Erythroblast (primary cell): ENCODE measurements at regions not wholly inside any gene's neighbourhood (a gene's known extent, or its start where the extent isn't known, plus 50 kb on each side); places are given as distances from the start of the nearest gene placed in this dataset.

ENCODE experiments used
- DNase-seq, 2 experiments: peaks; one replicate each; lab custom pipeline; 2025; lab: John Stamatoyannopoulos, UW
- GATA1 ChIP-seq: IDR thresholded peaks from 2 replicates; pipeline ENCODE4 v1.6.1; 2011; ENCODE audit warnings: low read depth, mild to moderate bottlenecking, control low read depth, low read length, moderate library complexity
- POLR2A ChIP-seq: IDR thresholded peaks from 2 replicates; pipeline ENCODE4 v1.6.1; 2011; ENCODE audit warnings: mild to moderate bottlenecking, low read length

DNA sequence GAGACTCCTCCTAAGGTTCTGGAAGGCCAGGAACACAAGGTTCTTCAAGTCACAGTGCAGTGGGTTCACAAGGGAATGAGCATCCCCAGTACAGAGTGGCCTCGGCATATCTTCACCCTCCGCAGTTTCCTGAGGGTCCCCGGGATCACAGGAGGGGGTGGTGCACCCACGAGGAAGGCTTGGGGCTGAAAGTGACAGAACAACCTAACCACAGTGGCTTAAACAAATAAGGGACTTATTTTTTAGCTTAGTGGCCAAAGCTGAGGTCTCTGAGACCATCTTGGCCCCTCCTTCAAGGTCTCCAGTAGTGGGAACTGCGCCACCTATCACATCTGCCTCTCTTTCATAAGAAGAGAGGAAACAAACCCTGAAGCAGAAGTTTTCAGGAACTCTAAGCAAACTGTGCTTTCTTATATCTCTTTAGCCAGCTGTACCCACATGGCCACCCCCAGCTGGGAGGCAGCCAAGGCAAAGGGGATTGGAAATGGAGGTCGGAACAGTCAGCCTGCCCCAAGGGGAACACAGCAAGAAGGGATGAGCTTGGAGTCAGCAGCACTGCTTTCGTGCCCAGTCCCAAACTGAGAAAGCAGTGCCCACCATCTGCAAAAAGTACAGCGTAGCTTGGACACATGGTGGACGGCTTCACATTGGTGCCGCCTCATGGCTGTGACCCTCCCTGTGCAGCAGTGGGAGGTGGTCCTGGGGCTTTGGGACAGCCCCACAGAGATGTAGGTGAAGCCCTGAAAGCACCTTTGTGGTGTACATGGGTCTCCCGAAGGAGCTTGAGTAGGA is 260.0 kb upstream of the ID2 start:
- no peak for DNase-seq
- TF ChIP-seq POLR2A (no peak), GATA1 (no peak)

DNA sequence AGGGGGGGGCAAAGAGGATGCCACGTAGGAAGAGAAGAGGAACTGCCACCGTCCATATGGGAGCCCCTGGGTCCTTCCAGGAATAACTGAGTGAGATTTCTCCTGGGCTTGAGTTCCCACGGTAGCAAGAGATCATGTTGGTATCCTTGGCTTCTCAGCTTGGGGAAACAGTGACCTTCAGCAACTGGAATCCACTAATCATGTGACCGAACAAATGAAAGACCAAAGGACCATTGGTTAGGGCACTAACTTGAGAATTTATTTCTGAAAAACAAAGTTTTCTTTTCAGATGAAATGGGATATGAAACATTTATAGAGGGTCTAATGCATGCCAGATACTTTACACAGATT is 259.4 kb upstream of the ID2 start:
- no peak for TF ChIP-seq POLR2A
- no peak for TF ChIP-seq GATA1
- DNase-seq, result no peak

DNA sequence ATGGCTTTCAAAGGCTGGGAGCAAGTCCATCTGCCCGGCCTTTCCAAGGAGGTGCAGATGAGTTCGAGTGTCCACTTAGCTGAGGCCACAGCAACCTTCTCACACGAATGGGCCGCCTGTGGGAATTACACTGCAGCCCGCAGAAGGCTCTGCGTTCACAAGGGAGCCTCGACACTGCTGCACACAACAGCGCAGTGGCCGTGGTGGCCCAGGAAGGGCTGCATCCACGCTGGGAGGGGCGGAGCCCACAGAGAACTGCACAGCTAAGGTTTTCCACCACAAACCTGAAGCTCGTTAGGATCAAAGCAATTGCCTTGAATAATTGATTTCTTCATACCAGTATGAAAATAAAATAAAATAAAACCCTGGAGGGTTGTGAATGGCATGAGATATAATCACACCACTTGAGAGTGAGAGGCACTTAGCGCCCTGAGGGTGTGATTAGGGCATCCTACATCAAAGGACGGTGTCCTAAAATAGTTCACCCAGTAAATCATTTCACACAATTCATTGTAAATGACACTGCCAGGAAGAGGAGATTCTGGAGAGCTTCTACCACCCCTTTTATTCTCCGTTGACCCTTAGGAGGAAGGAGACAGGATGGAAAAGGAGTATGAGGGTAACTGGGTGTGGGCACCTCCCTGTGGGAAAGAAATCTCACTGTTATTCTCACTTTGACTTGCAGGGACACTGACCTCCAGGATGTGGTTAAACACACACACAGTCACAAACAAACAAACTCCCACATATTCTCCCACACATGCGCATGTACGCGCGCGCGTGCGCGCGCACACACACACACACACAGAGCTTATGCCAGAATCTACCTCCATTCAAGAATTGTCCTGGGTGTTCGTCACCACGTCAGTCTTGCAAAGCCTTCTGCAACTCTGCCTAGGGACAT is 256.6 kb upstream of the ID2 start:
- TF ChIP-seq GATA1, result no peak
- TF ChIP-seq POLR2A, result no peak

DNA sequence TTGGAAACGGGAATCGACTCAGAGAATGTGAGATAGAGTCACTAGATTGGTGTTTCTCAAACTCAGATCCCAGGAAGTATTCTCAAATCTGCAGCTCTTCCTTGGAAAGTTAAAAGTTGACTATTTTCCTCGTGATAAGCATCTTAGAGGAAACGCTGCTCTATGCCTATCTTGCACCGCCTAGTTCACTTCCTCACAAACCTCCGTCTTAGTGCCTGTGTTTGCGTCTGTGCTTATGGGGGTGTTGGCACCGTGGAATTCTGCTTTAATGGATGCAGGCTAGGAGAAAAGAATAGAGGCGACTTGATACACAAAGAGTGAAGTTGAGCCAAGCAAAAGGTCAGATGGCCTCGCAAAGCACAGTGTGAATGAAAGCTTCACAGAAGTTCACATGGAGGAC is 255.3 kb upstream of the ID2 start:
- DNase-seq, result no peak
- TF ChIP-seq POLR2A (no peak), GATA1 (no peak)

More for the DNA sequence above, 256.6 kb upstream of the ID2 start:
- no peak for DNase-seq

DNA sequence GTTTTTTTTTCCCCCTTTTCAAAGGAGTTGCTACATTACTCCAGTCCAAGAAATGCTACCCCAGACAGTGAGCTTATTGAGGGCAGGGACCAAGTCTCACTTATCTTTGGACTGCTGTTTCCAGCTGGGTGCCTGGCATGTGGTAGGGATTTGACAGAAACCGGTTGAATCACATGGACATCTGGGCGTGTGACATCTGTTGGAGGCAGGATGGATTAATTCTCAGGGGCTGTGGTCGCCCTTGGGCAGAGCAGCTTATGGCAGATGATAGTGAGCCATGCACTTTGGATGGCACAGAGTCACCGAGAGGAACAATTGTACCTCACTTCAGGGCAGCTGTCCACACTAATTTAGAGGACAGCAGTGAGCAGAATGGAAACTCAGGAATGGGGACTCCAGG is 254.6 kb upstream of the ID2 start:
- DNase-seq, result peak in 1 of 2 experiments; percentile 24
- no peak for TF ChIP-seq GATA1
- no peak for TF ChIP-seq POLR2A

DNA sequence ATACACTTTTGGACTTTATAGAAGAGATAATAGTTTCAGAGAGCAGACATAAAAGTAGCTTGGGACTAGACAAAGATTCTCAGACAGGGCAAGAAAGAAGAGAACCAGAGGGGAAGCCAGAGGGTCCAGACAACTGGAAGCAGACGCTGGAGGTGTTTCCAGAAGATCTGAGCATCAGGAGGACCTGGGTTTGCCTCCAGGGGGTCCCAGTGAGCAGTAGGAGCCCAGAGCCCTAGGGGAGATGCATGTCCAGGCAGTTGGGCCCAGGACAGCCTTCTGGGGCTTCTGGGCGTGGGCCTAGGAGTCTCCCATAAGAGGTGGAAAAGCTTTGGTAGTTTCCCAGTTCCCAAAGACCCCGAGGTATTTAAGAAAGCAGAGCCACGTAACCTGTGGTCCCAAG is 251.2 kb upstream of the ID2 start:
- DNase-seq, result no peak
- TF ChIP-seq GATA1 (no peak), POLR2A (no peak)

DNA sequence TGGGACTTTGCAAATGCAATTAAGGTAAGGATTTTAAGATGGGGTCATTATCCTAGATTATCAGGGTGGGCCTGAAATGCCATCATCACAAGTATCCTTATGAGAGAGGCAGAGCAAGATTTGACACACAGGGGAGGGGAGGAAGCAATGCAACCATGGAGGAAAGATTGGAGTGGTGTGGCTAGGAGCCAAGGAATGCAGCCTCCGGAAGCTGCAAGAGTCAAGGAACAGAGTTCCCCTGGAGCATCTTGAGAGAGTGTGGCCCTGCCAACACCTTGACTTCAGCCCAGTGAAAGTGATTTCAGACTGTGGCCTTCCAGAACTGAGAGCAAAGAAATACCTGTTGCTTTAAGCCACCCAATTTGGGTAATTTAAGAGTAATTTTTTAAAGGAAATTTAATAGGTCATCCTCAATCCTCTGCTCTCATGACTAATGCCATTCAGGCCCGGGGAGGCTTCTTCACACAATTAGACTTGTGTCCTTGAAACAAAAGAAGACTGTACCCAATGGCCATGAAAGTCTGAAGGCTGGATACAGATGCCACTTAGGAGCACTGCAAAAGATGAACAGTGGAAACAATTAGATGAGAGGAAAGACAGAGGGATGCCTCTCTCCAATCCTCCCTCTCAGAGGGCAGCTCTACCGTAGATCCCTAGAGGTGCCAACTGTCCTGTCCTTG is 250.3 kb upstream of the ID2 start:
- no peak for DNase-seq
- TF ChIP-seq POLR2A (no peak), GATA1 (no peak)

DNA sequence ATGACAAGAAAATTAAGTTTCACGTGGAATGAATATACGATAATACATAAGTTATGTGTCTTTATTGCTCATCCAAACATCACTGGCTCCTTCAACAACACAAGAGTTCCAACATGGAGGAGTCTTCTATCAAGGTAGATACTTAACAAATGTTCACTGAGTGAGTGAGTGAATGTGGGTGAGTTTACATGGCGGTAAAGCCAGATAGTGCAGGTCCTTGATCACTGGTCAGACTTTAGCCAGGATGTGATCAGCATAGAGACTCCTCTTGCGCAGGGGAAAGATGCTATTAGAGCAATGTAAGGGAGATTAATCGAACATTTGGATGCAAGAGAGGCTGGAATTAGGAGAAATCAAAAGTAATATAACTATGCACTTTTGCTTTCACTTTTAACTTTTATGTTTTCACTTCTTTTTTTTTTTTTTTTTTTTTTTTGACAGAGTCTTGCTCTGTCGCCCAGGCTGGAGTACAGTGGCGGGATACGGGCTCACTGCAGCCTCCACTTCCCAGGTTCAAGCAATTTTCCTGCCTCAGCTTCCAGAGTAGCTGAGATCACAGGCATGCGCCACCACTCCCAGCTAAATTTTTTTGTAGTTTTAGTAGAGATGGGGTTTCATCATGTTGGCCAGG is 249.0 kb upstream of the ID2 start:
- no peak for DNase-seq
- TF ChIP-seq POLR2A (no peak), GATA1 (no peak)

DNA sequence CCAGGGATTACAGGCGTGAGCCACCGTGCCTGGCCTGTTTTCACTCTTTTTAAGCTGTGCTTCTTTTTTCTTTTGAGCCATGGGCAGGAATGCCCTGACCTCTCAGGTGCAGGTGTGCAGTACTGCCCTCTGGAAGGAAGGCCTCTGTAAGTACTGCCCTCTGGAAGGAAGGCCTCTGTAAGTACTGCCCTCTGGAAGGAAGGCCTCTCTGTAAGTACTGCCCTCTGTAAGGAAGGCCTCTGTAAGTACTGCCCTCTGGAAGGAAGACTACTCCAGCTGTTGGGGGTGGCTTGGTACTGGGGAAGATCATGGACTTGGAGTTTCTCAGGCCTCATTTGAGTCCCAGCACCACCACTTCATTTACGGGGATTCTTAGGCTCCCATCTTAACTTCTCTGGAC is 248.5 kb upstream of the ID2 start:
- TF ChIP-seq GATA1, result no peak
- TF ChIP-seq POLR2A, result no peak
- no peak for DNase-seq

DNA sequence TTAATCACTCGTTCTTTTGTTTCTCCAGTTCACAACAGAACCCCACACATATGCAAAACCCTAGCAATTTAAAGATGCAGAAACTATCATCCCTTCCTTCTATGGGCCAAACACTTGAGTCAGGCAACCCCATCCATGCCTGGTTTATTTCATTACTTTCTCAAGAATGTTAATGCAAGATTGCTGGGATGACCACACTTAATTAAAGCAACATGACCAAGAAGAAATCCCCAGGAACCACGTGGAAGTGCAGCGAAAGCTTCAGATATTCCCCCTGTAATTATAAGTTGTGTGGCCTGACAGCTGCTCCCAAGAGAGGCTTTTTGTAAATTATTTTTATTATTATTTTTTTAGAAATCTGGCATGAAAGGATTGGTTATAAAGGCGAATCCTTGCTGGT is 246.2 kb upstream of the ID2 start:
- no peak for TF ChIP-seq GATA1
- TF ChIP-seq POLR2A, result no peak
- DNase-seq, result no peak

DNA sequence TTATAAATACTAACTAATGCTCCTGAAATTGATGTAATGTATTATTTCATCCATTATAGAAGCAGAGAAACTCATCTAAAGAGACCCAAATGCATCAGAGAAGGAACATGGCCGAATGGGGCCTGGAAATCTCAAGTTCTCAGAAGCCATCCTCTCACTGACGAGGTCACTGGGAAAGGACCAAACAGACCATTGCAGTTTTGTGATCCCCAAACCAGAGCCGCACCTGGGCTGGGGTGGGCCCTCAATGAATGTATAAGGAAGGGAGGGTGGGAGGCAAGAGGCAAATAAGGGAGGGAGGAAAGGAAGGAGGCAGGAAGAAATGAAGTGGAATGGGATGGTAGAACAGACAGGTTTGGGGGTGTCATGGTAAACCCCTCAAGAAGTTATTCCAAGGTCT is 245.3 kb upstream of the ID2 start:
- TF ChIP-seq GATA1 (no peak), POLR2A (no peak)
- DNase-seq, result no peak

DNA sequence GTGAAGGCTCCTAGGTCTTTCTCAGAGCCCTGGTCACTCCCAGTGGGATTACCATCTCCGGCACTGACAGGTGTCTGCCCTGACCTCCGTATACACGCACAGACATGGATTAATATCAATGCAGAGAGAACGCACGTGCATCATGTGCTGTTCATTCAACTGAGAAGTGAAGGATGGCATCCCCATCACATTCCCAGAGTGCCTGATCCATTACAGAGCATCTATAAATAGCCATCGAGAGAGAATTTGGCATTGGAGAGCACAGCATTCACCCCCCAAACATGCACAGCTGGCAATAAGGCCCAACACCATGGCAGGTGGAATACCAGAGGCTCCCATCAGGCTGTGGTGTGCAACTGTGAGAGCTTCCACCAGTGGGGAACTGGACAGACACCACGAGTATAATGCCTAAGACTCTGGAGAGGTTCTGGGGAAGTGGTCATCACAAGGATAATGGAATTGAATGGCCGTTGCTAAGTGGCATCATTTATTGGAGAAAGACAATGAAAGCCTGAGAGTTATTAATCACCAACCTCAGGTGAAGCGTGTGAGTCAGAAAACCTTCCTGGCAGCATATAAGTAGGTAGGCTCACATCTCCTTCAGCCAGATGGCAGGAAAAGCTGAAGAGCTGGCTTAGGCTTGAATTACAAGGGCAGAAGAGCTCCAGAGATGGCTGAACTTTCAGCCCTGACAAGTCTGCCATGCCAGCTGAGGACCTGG is 244.5 kb upstream of the ID2 start:
- TF ChIP-seq POLR2A (no peak), GATA1 (no peak)
- no peak for DNase-seq

DNA sequence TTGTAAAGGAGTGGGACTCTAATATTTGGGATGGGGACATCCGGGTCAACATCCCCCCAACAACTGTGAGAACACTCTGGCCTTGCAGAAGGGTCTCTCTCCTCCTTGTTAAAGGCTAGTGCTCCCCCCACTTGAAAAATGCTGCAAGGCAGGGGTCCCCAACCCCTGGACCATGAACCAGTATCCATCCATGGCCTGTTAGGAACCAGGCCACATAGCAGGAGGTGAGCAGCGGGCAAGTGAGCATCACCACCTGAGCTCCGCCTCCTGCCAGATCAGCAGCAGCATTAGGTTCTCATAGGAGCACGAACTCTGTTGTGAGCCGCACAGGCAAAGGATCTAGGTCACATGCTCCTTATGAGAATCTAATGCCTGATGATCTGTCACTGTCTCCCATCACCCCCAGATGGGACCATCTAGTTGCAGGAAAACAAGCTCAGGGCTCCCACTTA is 243.9 kb upstream of the ID2 start:
- TF ChIP-seq GATA1 (no peak), POLR2A (no peak)
- DNase-seq, result no peak
